ENCODE measurements at regions not wholly inside any gene's neighbourhood (a gene's known extent, or its start where the extent isn't known, plus 50 kb on each side); places are given as distances from the start of the nearest gene placed in this dataset.
A peak's percentile ranks its signal among the peaks of the same experiment; 100 is the strongest.

DNA sequence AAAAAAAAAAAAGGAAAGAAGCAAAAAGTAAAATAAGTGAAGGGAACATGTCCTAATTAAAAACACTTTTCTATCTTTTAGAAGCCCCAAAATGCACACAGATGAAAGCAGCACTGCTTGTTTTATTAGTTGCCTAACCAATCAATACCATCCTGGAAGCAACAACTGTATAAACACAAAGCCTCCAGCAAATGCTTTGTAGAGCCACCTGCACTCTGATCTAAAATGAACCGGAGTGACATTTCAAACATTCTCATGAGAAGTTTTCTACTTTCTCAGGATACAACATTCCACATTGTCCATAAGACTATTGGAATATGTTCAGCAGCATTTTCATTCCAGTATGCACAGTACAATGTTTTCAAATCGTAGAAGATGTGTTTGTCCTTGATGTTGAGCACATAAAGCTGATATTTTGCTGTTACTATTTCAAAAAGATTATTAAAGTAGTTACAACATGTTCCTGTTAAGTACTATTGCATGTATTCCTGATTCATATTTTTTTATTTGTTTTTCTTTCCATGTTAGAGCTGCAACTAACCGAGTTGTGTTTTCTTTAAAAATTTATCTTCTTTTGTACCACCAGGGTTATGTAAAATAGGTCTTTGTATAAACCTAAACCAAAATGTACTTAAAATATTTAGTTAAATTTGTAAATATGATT, 50.3 kb upstream of the PLSCR5 start:
- no peak overlapping the region for H3K27ac ChIP-seq
- no peak for DNase-seq

More for the DNA sequence above, 50.3 kb upstream of the PLSCR5 start:
- WGBS, 2 experiments (ENCODE audit: low coverage in 1 of 2, low lambda C conversion rate in 2 of 2, missing lambda C conversion rate in 2 of 2), result 59 to 66% methylated on average over 3 of the region's 3 CpGs
- H3K9me3 ChIP-seq (ENCODE audit: low read depth), result no peaks in the 10 kb centered on the region
- H3K9me2 ChIP-seq (ENCODE audit: insufficient read depth), result no peaks in the 10 kb centered on the region
- TF ChIP-seq EZH2phosphoT487 (IDR thresholded peaks at IDR 0.05; ENCODE audit: insufficient read depth, low read depth), result no peak
- TF ChIP-seq EZH2 (IDR thresholded peaks at IDR 0.05; ENCODE audit: insufficient read depth, poor library complexity, severe bottlenecking), result no peak
- no peaks in the 10 kb centered on the region for H3K36me3 ChIP-seq (ENCODE audit: low read depth)
- H3K4me1 ChIP-seq (ENCODE audit: insufficient read depth), result no peaks in the 10 kb centered on the region
- in situ Hi-C loops (cut with MboI), result loop anchor here (10.0 kb wide), 1 partner anchor 529 kb away; no protein-coding TSS in a partner anchor
- no peak overlapping the region for H3K4me2 ChIP-seq (ENCODE audit: unreplicated experiment)
- peak overlapping the region; percentile 28 for H2AFZ ChIP-seq
- H3K4me3 ChIP-seq, result no peak overlapping the region
- H3K9ac ChIP-seq, result no peak overlapping the region
- no peaks in the 10 kb centered on the region for H3K27me3 ChIP-seq (replicated peaks; ENCODE audit: insufficient read depth)
- no peaks in the 10 kb centered on the region for H4K20me1 ChIP-seq (ENCODE audit: insufficient read depth)
- H3F3A ChIP-seq (ENCODE audit: insufficient read depth), result no peaks in the 10 kb centered on the region
- no peaks in the 10 kb centered on the region for H3K79me2 ChIP-seq (ENCODE audit: insufficient read depth)

Small RNA genes lying in the stretch of these regions (small RNA-seq; reads per million reads assigned to genes)
- gene RNU6-505P (ENCODE audit: low read depth, low replicate concordance), result 0.37 reads per million
